Stomach (tissue), 4 donors: ENCODE measurements at regions not wholly inside any gene's neighbourhood (a gene's known extent, or its start where the extent isn't known, plus 50 kb on each side); places are given as distances from the start of the nearest gene placed in this dataset.

Source experiments
- EP300 ChIP-seq: sonication (generic); formaldehyde crosslinking; IDR thresholded peaks from one replicate; pipeline ENCODE4 v1.6.1; 2017; ENCODE audit warnings: antibody characterized with exemption
- POLR2A ChIP-seq, 4 donors: fragments of 450-650 bp; IDR thresholded peaks; one replicate each; pipeline ENCODE4 v1.6.1; 2016; ENCODE audit warnings: antibody characterized with exemption in 4 of 4, control low read depth in 2 of 4, mild to moderate bottlenecking in 1 of 4, moderate library complexity in 1 of 4
- POLR2AphosphoS5 ChIP-seq, 3 donors: sonication (generic); formaldehyde crosslinking; IDR thresholded peaks; one replicate each; pipeline ENCODE4 v1.6.1; 2016; ENCODE audit warnings: antibody characterized with exemption in 3 of 3
- TF ChIP-seq, protein P1 (sequence below), 7 experiments: fragments of 450-650 bp in 4 of 7; fragments of 200-600 bp in 3 of 7; sonication (generic) in 3 of 7; IDR thresholded peaks; one replicate each; pipeline ENCODE4 v1.5.1; 2016 to 2019; ENCODE audit warnings: antibody characterized with exemption in 7 of 7, control low read depth in 2 of 7, mild to moderate bottlenecking in 1 of 7

DNA sequence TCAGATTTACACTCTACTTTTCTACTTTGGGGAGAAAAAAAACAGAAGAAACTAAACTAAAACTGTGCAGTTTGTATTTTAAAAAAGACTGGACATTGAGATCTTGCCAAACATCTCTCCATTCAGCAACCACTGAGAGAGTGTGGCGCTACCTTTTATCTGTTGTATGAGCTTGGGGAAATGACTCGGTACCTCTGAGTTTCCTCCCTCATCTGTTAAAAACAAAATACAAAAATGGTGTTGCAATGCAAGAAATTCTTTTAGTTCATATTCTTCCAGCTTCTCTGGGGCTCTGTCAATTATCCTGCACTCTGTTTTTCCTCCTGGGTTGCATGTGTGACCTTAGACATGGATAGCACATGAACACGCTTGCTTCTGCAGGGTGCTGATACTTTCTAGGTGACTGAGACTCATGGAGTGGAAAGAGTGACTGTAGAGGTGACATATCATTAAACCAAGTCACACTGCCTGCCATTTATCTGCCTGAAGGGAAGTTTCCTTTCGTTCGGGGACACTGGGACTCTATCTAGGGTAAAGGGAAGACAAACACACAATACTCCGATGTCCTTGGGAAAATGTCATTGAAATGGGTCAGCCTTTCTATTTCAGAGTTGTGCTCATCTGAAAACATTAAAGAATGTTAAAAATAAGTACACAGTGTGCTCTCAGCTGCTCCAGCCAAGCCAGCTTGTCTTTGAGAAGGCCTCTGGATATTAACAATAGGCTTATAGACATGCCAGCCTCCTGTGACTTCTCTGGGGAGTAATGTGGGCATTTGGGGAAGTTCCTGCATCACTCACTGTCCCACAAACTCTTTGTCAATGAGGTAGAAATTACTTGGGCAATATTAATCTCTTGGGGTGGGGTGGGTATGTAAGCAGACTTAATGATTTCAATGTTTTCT, 91.4 kb downstream of the TRIB2 start:
- TF ChIP-seq, protein P1, sequence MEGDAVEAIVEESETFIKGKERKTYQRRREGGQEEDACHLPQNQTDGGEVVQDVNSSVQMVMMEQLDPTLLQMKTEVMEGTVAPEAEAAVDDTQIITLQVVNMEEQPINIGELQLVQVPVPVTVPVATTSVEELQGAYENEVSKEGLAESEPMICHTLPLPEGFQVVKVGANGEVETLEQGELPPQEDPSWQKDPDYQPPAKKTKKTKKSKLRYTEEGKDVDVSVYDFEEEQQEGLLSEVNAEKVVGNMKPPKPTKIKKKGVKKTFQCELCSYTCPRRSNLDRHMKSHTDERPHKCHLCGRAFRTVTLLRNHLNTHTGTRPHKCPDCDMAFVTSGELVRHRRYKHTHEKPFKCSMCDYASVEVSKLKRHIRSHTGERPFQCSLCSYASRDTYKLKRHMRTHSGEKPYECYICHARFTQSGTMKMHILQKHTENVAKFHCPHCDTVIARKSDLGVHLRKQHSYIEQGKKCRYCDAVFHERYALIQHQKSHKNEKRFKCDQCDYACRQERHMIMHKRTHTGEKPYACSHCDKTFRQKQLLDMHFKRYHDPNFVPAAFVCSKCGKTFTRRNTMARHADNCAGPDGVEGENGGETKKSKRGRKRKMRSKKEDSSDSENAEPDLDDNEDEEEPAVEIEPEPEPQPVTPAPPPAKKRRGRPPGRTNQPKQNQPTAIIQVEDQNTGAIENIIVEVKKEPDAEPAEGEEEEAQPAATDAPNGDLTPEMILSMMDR (IDR thresholded peaks at IDR 0.05), result no peak
- TF ChIP-seq POLR2A (IDR thresholded peaks at IDR 0.05), result no peak
- TF ChIP-seq POLR2AphosphoS5 (IDR thresholded peaks at IDR 0.05), result peak in 1 of 3 donors; percentile 4
- TF ChIP-seq EP300, result no peak
